ENCODE measurements at regions not wholly inside any gene's neighbourhood (a gene's known extent, or its start where the extent isn't known, plus 50 kb on each side); places are given as distances from the start of the nearest gene placed in this dataset.
"Not testable (repeated sequence)": the region's sequence is repeated elsewhere in the genome, so short reads cannot be mapped to it uniquely, and the experiment has no call there.

DNA sequence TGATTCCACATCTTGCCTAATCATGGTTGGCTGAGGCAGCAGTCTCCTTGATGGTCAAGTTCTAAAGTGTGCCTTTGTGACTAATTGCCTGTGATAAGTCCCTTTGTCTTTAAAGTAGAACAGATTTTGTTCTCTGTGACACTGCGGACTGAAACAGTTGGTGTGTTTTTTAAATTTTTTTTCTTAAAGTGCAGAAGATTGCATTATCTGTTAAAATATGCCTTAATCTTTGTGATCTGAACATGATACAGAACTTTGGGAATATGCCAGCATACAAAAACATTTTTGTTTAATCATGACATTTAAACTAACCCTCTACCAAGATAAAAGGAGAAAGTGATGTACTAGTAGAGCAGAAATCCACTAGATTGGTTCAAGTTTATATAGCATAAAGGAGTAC is 1260.6 kb upstream of the ADGRL2 start:
- no peak for DNase-seq

DNA sequence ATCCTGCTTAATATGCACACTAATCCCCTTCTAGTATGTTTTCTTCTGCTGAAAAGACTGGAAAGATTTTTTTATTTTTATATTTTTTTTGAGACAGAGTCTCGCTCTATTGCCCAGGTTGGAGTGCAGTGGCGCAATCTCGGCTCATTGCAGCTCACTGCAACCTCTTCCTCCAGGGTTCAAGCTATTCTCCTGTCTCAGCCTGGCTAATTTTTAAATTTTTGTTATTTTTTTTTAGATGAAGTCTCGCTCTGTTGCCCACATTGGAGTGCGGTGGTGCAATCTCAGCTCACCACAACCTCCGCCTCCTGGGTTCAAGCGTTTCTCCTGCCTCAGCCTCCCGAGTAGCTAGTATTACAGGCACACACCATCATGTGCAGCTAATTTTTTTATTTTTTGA is 1261.4 kb upstream of the ADGRL2 start:
- DNase-seq = not testable (repeated sequence)

DNA sequence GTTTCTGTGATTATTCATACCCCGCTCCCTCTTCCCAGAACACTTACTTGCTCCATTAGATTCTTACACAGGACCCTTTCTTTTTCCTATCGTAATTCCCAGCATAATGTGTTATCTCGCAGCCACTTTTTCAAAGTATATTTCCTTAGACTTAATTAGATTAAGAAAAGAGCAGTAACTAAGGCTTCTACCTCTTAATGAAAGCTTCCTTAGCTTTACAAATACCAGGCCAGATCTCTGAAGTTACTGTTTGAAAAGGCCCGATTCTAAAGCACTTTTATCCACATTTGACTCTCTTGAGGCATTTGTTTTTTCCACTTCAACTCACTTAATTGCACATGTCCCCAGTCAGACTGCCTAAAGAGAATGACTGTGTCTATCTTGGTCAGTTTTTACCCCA is 1264.3 kb upstream of the ADGRL2 start:
- no peak for DNase-seq

DNA sequence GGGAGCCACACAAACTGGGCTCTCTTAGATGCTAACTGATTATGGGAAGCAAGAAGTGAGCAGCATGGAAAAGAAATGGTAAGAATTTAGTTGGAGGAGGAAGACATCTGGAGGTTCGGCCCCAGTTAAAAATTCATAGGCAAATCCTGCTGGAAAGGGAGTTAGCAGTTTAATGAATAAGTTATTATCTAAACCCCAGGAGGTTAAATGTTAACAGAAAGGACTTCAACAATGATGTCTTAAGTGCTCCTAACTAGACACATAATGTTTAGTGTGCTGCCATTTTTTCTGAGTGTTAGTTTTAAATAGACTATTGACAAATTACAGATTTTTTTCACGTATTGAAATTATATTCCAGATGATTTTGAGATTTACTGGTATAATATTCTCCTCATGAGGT is 1265.3 kb upstream of the ADGRL2 start:
- DNase-seq = no peak

DNA sequence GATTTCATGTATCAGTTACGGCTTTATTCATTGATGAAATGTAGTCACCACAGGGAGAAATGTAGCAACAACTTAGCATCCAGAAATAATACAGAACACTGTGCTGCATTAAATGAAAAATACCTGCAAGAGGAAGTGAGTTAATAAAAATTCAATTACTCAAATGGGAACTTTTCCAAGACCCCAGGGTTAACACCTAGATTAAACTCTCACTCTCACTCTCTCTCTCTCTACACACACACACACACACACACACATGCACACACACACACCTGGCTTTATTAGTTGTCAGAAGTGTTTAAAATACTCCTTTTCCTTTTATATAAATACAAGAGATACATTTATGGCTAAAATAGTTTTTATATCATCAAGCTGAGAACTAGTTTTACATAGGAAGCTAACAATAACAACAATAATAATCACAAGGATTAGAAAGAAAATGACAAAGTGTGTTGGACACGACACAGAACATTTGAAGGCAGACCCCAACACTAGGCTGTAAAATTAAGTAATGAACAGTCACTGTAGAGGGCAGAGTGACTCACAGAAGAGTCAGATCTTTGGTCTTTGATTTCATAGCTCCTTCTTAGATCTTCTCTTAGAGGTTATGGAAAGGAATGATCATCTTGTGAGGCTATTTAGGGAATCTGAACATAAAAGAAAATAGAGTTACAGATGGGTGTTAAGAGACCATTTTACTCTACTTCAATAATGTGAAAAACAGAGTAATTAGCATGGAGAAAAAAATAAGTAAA is 1266.0 kb upstream of the ADGRL2 start:
- DNase-seq = no peak

DNA sequence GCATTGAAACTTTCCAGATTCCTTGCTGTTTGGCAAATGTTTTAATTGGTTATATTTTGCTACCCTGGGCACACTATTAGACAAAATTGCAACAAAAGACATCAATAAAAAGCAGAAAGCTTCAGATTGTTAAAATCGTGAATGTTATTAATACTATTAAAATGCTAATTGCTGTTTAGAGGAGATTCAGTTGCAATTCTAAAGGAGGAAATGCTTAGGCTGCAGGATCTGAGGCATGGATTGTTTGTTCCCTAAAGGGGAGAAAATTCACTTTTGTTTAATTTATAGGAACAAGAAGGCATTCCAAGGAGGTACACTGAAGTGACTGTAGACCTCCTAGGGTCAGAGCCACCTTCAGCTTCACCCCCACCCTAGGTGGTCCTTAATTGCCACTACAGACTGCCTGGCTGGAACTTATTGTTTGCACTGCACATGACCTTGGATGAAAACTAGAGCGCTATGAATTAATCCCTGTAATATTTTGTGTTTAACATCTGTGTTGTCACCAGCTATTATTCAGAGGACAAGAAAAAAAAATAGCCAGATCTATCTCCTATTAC is 1266.9 kb upstream of the ADGRL2 start:
- DNase-seq = no peak

DNA sequence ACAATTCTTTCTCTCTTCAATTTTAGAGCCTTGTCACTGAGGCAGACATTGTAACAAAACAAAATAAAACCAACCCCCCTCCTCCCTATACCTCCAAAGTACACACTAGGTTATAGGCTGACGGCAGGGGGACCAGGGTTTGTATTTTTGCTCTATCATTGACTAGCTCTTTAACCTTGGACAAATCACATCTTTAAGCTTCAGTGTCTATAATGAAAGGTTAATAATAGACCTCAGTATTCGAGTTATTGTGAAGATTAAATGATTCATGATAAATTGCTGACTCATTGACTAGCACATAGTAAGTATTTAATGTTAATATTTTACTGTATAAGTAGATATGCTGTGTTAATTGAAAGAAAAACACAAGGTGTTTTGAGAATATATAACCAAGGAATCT is 1267.6 kb upstream of the ADGRL2 start:
- DNase-seq = no peak

DNA sequence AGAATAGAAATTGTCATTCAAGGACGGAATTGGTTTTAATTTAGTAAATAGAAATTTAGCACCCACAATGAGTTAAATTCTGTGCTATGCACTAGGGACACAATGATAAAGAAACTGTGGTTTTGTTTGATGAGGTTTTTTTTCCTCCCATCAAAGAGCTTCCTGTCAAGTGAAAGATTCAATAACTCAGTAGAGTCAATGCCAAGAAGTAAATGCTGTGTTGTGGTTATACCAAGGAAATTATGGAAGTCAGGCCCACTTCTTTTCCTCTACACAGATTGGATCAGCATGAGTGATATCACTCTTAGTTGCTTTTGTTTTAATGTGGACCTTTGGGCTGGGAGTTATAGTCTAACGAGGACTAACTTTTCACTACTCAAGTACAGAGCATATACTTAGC is 1269.6 kb upstream of the ADGRL2 start:
- no peak for DNase-seq

DNA sequence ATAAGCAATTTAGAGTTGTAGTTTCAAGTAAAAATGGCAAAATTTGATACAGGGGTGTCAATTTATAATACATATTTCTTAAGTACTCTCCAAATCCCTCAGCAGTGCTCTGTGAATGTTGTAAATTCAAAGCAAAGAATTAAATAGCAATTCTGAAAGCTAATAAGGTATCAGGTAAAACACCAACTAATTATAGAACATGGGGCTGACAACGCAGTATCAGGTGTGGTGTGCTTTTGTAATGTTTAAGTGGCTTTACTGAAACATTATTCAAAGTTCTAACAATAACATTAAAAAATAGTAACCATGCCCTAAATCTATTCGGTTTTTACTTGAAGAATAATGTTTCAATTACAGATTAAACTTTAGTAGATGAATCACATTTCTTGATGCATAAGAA is 1271.2 kb upstream of the ADGRL2 start:
- no peak for DNase-seq

DNA sequence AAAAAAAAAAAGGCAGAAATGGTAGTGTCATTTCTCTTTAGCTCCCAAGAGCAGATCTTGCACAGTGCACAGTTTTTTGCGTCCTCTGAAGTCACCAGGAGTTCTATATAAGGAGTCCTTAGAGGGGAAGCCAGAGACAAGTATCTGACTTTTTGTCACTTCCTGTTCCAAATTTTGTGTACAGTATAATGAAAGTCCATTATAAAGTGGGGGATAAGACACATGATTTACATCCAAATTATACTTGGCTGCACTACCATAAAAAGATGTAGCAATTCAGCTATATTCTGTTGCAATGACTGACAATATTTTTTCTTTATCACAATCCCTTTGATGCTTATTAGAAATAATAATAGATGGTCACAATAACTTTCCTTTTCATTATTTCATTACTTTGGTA is 1276.9 kb upstream of the ADGRL2 start:
- no peak for DNase-seq

DNA sequence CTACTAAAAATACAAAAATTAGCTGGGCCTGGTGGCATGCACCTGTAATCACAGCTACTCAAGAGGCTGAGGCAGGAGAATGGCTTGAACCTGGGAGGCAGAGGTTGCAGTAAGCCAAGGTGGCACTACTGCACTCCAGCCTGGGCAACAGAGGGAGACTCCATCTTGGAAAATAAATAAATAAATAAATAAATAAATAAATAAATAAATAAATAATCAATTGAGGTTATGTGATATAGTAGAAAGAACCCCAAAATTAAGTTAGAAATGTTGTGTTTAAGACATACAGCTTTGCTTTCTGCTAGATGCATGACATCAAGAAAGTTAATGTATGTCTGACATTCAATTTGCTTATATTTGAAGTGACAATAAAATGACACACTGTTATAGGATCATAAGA is 1277.7 kb upstream of the ADGRL2 start:
- not testable (repeated sequence) for DNase-seq

DNA sequence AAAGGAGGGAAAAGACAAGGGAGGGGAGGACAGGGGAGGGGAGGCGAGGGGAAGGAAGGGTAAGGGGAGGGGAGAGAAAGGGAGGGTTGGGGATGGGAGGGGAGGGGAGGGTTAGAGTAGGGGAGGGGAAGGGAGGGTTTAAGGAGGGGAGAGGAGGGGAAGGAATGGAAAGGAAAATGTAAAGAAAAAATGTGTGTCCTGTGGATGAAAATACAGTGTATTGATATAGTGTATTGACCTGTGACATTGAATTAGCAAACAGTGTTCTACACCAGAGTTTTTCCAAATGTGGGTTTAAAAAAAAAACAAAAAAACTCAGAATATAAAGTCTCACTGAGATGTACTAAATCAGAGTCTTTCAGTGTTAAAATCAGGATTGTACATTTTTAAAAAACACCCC is 1279.8 kb upstream of the ADGRL2 start:
- no peak for DNase-seq

DNA sequence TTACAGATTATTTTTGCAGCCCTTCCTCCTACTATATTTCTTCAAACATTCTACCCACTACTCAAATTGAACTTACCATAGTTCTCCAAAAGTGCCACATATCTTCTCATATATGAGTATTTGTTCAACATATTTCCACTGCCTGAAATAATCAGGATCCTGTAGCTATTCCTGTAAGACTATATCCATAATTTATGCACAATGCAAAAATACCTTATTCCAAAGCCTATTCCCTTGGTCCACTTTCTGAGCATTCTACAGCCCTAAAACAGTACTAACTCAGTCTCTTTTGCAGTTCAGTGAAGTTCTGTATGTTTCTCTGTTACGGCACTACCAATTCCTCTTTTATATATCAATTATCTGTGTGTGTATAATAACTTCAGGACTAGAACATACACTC is 1283.7 kb upstream of the ADGRL2 start:
- no peak for DNase-seq

DNA sequence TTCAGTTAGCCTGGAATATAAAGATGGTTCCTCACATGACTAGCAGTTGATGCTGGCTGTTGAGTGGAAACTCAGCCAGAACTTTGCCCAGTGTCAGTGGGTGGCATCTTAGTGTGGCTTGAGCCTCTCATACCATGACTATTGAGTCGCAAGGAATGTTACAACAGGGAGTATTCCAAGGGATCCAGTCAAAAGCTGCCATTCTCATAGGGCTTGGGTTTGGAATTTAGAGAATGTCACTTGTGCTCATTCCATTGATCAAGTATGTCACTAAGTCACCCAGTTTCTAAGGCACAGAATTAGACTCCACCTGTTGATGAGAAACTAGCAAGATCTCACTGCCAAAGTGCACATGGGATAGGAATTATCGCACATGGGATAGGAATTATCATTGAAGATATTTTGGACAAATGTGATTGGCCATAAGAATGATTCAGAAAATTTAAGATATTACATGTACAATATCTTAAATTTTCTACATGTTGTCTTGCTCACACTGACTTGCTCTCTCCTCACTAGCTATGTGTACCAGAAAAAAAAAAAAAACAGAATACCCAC is 1290.7 kb upstream of the ADGRL2 start:
- DNase-seq = no peak

DNA sequence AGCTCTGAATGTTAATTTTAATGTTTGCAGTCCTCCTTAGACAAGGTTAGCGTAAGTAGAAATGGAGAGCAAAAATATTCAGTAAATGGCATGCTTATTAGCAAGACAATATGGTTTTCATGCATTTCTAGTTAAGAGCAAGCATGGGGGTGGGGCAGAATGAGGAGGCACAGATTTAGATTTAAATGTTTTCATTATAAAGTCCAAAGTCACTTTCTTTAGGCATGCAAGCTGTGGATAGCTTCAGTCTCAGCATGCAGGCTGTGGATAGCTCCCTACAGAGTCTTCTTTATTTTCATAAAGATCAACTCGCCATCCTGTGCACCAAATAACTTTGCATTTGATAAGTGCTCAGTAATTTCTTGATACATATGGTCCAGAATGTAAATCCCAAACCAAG is 1294.5 kb upstream of the ADGRL2 start:
- no peak for DNase-seq

DNA sequence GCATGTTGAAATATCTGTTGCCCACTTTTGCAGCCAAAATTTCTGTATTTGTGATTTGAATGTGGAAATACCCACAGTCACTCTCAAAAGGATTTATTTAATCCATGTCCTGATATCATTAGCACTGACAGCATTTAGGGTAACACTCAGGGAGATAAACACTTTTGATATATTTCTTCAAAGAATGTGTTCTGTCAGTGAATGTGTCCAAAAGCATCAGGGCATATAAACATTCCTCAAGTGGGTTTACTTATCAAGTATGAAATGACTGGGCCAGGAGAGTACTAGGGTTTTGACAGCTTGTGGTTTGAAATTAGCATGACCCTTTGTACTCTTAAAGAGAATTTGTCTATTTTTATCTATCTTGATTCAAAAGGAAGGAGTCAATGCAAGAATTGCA is 1302.1 kb upstream of the ADGRL2 start:
- no peak for DNase-seq

DNA sequence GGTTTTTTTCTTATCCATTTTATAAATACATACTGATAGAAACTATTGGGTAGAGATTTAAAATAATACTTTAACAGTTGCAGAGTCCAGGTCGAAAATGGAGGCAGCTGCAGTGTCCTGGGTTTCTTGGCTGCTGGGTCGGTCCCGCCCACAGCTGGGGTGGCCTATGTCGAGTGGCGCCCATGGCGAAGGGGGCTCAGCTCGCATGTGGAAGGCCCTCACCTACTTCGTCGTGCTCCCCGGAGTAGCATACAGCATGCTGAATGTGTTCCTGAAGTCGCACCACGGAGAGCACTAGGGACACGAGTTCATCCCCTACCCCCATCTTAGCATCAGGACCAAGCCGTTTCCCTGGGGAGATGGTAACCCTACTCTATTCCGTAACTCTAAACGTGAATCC is 1304.9 kb upstream of the ADGRL2 start:
- no peak for DNase-seq

DNA sequence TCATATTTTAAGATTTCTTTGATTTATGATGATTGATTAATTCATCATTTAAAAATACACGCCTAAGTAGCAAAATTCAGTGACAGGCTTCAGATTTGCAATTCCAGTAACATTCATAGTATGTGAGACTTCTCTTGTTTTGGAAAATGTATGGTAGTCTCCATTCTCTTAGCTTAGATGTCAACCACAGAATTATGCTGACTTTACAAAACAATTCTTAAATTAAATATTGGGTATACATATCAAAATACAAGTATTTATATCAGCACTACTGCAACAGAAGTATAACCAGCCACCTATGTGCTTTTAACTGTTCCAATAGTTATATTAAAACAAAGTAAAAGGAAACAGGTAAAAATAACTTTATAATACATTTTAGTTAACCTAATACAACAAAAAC is 1328.6 kb upstream of the ADGRL2 start:
- DNase-seq = no peak

DNA sequence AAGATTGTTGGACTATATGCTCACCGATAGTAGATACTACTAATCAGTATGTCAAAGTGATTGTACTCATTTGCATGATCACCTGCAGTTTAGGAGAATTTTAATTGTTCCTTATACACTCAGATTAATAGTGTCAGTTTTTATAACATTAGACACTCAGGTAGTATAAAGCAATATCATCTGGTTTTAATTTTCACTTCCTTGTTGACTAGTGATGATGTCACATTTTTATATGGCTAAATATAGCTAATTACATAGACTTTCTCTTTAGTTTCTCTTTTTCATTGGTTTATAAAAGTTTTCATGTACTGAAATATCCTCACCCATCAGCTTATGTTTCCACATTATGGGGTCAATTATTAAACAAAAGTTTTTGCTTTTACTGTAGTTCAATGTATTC is 1332.4 kb upstream of the ADGRL2 start:
- peak; percentile 70 for DNase-seq

DNA sequence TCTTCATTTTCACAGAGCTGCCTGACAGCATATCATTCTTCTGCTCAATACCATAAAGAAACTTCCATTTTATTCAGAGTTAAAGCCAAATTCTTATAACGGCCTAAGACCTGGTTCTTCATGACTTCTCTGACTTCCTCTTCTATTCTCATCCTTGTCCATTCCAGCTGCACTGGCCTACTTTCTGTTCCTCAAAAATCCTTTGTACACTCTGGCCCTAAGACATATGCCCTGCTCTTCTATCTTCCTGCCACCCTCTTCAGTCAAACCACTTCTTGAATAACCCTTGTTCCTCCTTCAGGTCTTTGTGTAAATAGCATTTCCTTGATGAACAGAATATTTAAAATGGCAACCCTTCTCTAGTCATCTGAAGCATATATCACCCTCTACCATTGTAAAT is 1338.7 kb upstream of the ADGRL2 start:
- DNase-seq = no peak

DNA sequence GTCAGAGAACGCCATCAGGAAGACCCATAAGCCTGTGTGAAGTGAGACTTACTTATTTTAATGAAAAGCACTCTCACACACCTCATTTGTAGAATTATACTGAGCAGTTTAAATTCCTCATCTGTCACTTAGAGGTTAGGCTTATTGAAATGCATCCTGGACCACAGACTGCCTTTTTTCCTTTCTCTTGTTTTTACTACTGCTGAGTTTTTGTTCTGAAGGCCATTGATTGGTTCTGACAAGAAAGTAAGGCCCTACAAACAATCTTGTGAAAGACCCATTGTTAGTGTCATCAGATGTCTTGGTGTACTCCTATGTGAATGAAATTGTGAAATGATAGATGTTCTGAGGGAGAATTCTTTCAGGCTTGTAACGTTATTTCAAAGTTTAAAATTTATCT is 1343.3 kb upstream of the ADGRL2 start:
- no peak for DNase-seq

DNA sequence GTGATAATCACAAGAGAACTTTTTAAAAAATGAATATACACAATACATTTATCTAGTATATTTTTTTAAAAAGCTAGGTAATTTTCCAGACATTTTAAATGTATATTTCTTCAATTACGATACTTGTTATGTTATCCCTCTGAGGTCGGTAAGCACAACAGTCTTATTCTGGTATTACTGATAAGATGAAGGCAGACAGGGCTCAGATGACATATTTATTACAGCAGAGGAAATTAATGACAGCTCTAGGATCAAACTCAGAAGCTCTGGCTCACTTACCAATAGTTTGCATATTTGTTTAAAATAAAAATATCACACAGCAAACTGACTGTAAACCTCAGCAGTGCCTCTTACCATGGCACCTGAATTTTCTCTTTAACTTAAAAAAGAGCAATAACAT is 1347.0 kb upstream of the ADGRL2 start:
- no peak for DNase-seq

DNA sequence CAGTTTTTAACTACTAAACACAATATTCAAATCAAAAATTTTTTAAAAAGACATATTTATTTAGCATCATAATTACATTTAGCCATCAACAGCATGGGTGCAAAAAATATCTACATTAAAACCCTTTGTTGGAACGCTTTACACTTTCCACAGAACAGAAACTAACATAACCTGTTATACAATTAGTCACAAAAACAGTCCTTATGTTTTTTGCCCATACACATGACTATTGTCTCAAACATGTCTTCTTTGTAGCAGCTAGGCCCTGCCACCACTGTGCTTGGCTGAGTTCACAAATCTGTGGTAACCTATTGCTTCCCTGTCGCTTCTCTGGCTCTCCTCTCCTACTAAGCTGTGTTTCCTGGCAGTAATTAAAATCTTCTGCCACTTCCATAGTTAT is 1350.0 kb upstream of the ADGRL2 start:
- DNase-seq = no peak

DNA sequence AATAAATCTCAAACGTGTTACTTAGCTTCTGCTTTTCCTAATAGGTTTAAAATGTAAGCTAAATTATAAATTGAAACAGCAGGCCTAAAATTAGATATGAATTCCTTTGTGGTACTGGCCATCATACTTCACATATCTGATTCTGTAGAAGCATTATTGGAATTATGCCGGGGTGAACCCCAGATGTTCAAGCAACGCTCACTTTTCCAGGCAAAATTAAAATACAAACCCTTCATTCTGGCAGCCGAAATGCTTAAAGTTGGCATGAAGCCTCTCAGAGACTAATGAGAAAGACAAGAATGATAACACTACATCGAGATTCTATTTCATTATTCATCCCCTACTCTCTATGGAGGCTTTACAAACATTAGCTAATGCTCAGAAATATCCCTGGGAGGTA is 1352.7 kb upstream of the ADGRL2 start:
- DNase-seq = no peak

DNA sequence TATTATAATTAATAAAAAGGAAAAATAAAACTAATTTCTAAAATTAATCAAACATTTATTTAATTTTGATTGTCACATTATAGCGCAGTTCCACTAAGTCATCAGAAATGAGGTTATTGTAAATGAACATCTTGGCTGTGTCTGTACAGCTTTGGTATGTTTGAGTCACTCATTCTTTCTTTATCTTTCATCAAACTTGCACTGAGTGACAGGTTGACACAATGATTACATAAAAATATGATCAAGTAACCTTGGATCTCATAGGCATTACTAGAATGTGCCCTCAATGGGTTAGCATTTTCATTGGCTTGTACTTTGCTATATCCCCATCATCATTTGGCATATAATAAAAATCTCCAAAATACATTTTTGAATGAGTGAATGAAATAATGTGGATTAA is 1353.2 kb upstream of the ADGRL2 start:
- DNase-seq = no peak
